BJ (cell line): ENCODE measurements at regions not wholly inside any gene's neighbourhood (a gene's known extent, or its start where the extent isn't known, plus 50 kb on each side); places are given as distances from the start of the nearest gene placed in this dataset.

Experiments
- CTCF ChIA-PET: fragments of 350-600 bp; formaldehyde crosslinking; extraction: SDS; loops from one replicate; lab custom pipeline; 2021; ENCODE audit warnings: antibody characterized with exemption, inconsistent platforms; lab: Yijun Ruan, JAX
- POLR2A ChIA-PET: fragments of 300-600 bp; sonication (Branson Sonifier 250); formaldehyde crosslinking; extraction: SDS; loops from one replicate; lab custom pipeline; 2021; ENCODE audit warnings: antibody characterized with exemption; lab: Charles Lee
- DNase-seq: peaks from one replicate; pipeline ENCODE4 v3.0.0-alpha.2; 2011; ENCODE audit warnings: low read depth
- H3K27me3 ChIP-seq: 2 replicates; pipeline ENCODE4 v1.6.0; 2011; ENCODE audit warnings: low read length; ENCODE audit not compliant: control insufficient read depth, insufficient read depth
- H3K36me3 ChIP-seq: 2 replicates; pipeline ENCODE4 v1.5.1; 2011; ENCODE audit warnings: low read length; ENCODE audit not compliant: control insufficient read depth, insufficient read depth
- H3K4me3 ChIP-seq: 2 replicates; pipeline ENCODE4 v1.5.1; 2011; ENCODE audit warnings: low read depth, mild to moderate bottlenecking, control low read depth, low read length
- TF ChIP-seq, protein P1 (sequence below): IDR thresholded peaks from 2 replicates; pipeline ENCODE4 v1.5.1; 2011; ENCODE audit warnings: low read depth, mild to moderate bottlenecking, control low read depth, inconsistent platforms, low read length, moderate library complexity; ENCODE audit not compliant: insufficient read depth

DNA sequence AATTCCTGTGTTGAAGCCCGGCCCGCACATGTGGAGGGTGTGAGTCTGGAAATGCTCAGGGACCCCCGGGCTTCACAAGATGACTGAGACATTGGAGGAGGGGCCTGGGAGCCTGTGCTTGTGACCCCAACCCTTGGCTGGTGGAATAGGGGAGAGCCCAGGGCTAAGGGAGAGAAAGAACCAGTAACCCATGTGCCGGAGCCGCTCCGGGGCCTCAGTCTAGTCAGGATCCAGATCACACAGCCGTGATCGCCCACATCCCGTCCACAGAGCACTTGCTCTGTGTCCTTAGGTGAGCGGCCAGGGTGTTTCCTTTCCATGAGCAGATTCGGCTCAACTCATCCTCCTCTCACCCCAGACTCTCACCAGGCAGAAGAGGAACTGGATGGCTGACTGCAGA is 152.3 kb upstream of the RPS6KA2 start:
- TF ChIP-seq, protein P1, sequence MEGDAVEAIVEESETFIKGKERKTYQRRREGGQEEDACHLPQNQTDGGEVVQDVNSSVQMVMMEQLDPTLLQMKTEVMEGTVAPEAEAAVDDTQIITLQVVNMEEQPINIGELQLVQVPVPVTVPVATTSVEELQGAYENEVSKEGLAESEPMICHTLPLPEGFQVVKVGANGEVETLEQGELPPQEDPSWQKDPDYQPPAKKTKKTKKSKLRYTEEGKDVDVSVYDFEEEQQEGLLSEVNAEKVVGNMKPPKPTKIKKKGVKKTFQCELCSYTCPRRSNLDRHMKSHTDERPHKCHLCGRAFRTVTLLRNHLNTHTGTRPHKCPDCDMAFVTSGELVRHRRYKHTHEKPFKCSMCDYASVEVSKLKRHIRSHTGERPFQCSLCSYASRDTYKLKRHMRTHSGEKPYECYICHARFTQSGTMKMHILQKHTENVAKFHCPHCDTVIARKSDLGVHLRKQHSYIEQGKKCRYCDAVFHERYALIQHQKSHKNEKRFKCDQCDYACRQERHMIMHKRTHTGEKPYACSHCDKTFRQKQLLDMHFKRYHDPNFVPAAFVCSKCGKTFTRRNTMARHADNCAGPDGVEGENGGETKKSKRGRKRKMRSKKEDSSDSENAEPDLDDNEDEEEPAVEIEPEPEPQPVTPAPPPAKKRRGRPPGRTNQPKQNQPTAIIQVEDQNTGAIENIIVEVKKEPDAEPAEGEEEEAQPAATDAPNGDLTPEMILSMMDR = no peak
- POLR2A ChIA-PET = no interaction called here
- H3K4me3 ChIP-seq = no peak overlapping the region
- CTCF ChIA-PET = no interaction called here
- H3K36me3 ChIP-seq = no peaks in the 10 kb centered on the region
- no peaks in the 10 kb centered on the region; the same call in 1 of the 2 replicates for H3K27me3 ChIP-seq
- no peak for DNase-seq

DNA sequence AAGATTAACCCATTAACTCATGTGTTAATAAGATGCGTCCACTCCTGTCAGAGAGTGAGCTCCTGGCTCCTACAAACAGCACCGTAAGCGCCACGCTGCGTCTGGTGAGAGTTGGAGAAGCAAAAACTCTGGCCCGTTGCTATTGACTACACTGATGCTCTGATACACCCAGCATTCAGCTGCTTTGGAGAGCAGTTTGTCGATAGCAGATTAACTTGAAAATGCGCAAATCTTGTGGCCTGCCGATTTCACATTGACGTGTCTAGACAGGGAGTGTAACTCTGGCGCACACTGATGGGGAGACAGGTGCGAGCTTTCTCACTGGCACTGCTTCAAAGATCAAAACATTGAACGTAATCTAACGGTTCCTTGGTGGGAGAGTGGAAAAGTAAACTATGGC is 151.7 kb upstream of the RPS6KA2 start:
- no peak for DNase-seq
- TF ChIP-seq, protein P1 = no peak
- Histone ChIP-seq H3K36me3 (no peaks in the 10 kb centered on the region), H3K4me3 (no peak overlapping the region), H3K27me3 (no peaks in the 10 kb centered on the region; the same call in 1 of the 2 replicates)
- ChIA-PET POLR2A (no interaction called here), CTCF (interaction anchor here (0.6 to 1.4 kb wide), 2 partner anchors 211 to 501 kb away, joined by 3 read pairs; no protein-coding TSS in a partner anchor)

DNA sequence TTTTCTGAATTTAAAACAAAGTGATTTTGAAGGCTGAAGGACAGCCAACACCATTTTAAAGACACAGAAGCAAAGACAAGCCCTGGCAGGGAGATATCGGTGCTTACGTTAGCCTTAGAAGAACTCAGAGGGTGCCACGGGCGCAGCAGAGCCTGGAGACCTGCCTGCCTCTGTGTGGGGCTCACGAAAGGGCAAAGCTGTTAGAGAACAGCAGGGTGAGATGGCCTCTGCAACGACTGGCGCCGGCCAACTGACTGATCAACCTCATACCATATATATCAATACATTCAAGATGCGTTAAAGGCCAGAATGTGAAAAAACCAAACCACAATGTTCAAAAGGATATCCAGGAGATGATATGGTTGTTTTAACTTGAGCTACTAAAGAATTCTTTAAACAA is 151.0 kb upstream of the RPS6KA2 start:
- TF ChIP-seq, protein P1 = no peak
- POLR2A ChIA-PET = no interaction called here
- DNase-seq = no peak

DNA sequence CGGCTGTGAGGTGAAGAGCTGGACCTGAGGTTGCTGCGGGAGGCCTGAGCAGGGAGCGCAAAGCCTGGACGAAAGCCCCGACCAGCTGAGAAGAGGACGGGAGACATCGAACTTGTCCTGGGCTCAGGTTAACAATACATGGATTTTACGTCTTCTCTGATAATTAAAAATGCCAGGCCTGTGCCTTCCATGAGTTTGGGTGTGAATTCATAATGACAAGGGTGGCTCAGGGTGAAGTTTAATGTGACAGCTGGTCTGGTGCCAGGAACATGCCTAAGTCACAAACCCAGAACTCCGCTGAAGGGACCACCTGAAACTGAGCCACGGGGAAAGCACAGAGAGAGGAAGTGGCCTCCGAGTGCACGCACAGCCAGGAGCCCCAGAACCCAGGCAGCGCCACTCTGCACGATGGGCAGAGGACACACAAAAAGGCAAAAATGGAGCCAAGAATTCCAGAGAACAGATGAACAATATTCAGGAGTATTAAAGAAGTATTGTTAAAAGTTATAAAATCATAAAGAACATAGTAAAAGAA is 150.1 kb upstream of the RPS6KA2 start:
- DNase-seq = no peak
- TF ChIP-seq, protein P1 = no peak
- no peaks in the 10 kb centered on the region; the same call in 1 of the 2 replicates for H3K27me3 ChIP-seq
- ChIA-PET CTCF (interaction anchor here (0.6 to 1.3 kb wide), 3 partner anchors 10 to 120 kb away, joined by 3 read pairs; no protein-coding TSS in a partner anchor), POLR2A (no interaction called here)
- H3K36me3 ChIP-seq = no peaks in the 10 kb centered on the region
- no peak overlapping the region for H3K4me3 ChIP-seq

More for the DNA sequence above, 151.0 kb upstream of the RPS6KA2 start:
- no peaks in the 10 kb centered on the region for H3K36me3 ChIP-seq
- CTCF ChIA-PET = interaction anchor here (0.6 to 1.4 kb wide), 3 partner anchors 9 to 502 kb away, joined by 3 read pairs; no protein-coding TSS in a partner anchor
- H3K27me3 ChIP-seq = no peaks in the 10 kb centered on the region; the same call in 1 of the 2 replicates
- H3K4me3 ChIP-seq = no peak overlapping the region

DNA sequence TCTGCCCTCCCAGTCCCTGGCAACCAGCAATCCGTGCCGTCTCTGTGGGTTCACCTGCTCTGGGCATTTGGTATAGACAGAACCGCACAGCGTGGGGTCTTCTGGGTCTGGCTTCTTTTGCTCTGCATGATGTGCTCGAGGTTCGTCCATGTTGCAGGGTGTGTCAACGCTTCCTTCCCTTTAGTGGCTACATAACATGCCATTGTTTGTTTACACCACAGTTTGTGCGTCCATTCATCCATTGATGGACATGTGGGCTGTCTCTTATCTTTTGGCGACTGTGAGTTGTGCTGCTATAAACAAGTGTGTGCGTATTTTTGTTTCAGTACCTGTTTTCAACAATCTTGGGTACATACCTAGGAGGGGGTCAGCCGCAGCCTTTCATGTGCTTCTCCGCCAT is 149.5 kb upstream of the RPS6KA2 start:
- ChIA-PET CTCF (interaction anchor here (0.6 to 5.3 kb wide), 8 partner anchors 11 to 211 kb away, joined by 3 to 60 read pairs (median 3); no protein-coding TSS in a partner anchor), POLR2A (no interaction called here)
- DNase-seq = no peak
- Histone ChIP-seq H3K27me3 (no peaks in the 10 kb centered on the region; the same call in 1 of the 2 replicates), H3K4me3 (no peak overlapping the region), H3K36me3 (no peaks in the 10 kb centered on the region)
- TF ChIP-seq, protein P1 = no peak
